GM13977 (cell line): ENCODE measurements at regions not wholly inside any gene's neighbourhood (a gene's known extent, or its start where the extent isn't known, plus 50 kb on each side); places are given as distances from the start of the nearest gene placed in this dataset.
"Not testable (repeated sequence)": the region's sequence is repeated elsewhere in the genome, so short reads cannot be mapped to it uniquely, and the experiment has no call there.

Experiments used
- DNase-seq: peaks from one replicate; pipeline ENCODE4 v3.0.0; 2012; ENCODE audit warnings: low spot score
- in situ Hi-C: fragments of 300-500 bp; cut with MboI; formaldehyde crosslinking; loops from one replicate; pipeline ENCODE4 v1.12.0; 2022; ENCODE audit warnings: low sequenced_read_pairs, low pct_unique_long_range_greater_than_20kb, mixed read lengths, inconsistent platforms; ENCODE audit not compliant: unreplicated experiment
- TF ChIP-seq, protein P1 (sequence below): IDR thresholded peaks from 2 replicates; pipeline ENCODE4 v1.5.1; 2012; ENCODE audit warnings: mild to moderate bottlenecking, control low read depth; ENCODE audit not compliant: insufficient read depth; ENCODE audit errors: extremely low read depth, missing control alignments

DNA sequence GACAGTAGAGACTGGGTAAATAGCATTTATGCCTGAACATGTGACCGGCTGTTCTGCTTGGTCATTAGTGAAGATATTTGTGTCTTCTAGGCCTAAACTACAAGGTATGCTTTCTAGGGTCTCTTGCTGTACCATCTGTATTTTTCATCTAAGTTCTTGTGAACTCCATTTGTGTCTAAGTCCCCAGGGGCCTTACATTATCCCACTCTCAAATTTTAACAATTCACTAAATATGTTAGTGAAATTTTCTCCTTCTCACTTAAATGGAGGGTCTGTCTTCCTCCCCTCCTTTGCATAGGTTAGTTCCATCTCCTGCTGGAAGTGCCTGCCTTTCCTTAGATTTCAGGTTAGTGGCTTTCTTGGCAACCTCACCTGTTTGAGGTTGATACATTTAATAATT lies 382.6 kb downstream of the RAD51AP2 start:
- DNase-seq = no peak
- TF ChIP-seq, protein P1, sequence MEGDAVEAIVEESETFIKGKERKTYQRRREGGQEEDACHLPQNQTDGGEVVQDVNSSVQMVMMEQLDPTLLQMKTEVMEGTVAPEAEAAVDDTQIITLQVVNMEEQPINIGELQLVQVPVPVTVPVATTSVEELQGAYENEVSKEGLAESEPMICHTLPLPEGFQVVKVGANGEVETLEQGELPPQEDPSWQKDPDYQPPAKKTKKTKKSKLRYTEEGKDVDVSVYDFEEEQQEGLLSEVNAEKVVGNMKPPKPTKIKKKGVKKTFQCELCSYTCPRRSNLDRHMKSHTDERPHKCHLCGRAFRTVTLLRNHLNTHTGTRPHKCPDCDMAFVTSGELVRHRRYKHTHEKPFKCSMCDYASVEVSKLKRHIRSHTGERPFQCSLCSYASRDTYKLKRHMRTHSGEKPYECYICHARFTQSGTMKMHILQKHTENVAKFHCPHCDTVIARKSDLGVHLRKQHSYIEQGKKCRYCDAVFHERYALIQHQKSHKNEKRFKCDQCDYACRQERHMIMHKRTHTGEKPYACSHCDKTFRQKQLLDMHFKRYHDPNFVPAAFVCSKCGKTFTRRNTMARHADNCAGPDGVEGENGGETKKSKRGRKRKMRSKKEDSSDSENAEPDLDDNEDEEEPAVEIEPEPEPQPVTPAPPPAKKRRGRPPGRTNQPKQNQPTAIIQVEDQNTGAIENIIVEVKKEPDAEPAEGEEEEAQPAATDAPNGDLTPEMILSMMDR = no peak
- in situ Hi-C loops = no loop called here

GRCh38 chr2:17133052-17133671 lies 385.1 kb downstream of the RAD51AP2 start:
- in situ Hi-C loops = no loop called here
- DNase-seq = no peak
- TF ChIP-seq, protein P1 = no peak

DNA sequence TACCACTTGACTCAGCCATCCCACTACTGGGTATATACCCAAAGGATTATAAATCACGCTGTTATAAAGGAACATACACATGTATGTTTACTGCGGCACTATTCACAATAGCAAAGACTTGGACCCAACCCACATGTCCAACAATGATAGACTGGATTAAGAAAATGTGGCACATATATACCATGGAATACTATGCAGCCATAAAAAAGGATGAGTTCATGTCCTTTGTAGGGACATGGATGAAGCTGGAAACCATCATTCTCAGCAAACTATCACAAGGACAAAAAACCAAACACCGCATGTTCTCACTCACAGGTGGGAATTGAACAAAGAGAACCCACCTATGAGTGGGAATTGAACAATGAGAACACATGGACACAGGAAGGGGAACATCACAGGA lies 387.6 kb downstream of the RAD51AP2 start:
- DNase-seq, in situ Hi-C loops: not testable (repeated sequence)

GRCh38 chr2:17125989-17126620 lies 392.1 kb downstream of the RAD51AP2 start:
- in situ Hi-C loops = no loop called here
- DNase-seq = no peak
- TF ChIP-seq, protein P1 = no peak

DNA sequence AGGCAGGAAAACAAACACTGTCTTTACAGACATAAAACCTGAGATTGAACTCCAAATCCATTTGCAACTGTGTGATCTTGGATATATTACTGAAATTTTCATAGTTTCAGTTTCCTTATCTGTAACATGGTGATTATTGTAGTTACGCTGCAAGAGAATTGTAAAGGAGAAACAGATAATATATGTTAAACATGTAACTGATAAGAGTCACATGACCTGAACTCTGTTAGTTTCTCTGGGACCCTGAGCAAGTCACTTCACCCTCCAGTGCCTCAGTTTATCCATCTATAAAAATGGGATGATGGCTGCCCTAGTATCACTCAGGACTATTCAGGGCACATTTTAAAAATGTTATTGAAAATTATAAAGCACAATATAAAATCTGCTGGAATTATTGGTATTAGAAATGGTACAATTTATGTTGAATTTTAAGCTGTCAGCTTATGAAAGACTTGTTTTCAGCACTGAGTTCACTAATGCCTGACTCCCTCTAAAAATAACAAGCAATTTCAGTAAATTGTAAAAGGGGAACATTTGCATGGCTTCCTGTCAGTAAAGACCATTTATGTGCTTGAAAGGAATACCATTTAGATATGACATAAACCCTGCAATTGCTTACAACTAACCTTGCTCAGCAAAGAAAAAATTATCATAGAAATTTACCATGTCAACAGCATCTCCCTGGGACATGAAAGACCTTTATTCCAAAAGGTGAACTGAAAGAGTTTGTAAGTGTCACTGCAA lies 393.5 kb downstream of the RAD51AP2 start:
- TF ChIP-seq, protein P1 = no peak
- DNase-seq = no peak
- in situ Hi-C loops = no loop called here

GRCh38 chr2:17122887-17123501 lies 395.2 kb downstream of the RAD51AP2 start:
- no peak for DNase-seq
- in situ Hi-C loops = no loop called here
- TF ChIP-seq, protein P1 = no peak
